Immature natural killer cell (primary cell): ENCODE measurements at regions not wholly inside any gene's neighbourhood (a gene's known extent, or its start where the extent isn't known, plus 50 kb on each side); places are given as distances from the start of the nearest gene placed in this dataset.
"Not testable (repeated sequence)": the region's sequence is repeated elsewhere in the genome, so short reads cannot be mapped to it uniquely, and the experiment has no call there.

Experiments used
- DNase-seq, 3 donors: peaks; one replicate each; pipeline ENCODE4 v3.0.0; 2022; ENCODE audit warnings: mixed read lengths in 1 of 3
- H3K27ac Mint-ChIP-seq, 6 donors: one replicate each; pipeline ENCODE4 v1.8.0; 2020; ENCODE audit warnings: mixed read lengths in 6 of 6, mild to moderate bottlenecking in 5 of 6, inconsistent platforms in 4 of 6, moderate library complexity in 3 of 6
- H3K27me3 Mint-ChIP-seq, 3 donors: one replicate each; pipeline ENCODE4 v1.8.0; 2020 to 2021; ENCODE audit warnings: low read depth in 3 of 3, mild to moderate bottlenecking in 3 of 3, mixed read lengths in 3 of 3, moderate library complexity in 3 of 3, inconsistent platforms in 1 of 3
- H3K36me3 Mint-ChIP-seq, 3 donors: one replicate each; pipeline ENCODE4 v1.8.0; 2020; ENCODE audit warnings: mixed read lengths in 3 of 3, inconsistent platforms in 2 of 3, mild to moderate bottlenecking in 2 of 3
- H3K4me1 Mint-ChIP-seq, 2 donors: one replicate each; pipeline ENCODE4 v1.8.0; 2020; ENCODE audit warnings: inconsistent platforms in 2 of 2, mild to moderate bottlenecking in 2 of 2, mixed read lengths in 2 of 2, moderate library complexity in 1 of 2
- H3K4me3 Mint-ChIP-seq, 5 donors: one replicate each; pipeline ENCODE4 v1.8.0; 2020; ENCODE audit warnings: mild to moderate bottlenecking in 5 of 5, mixed read lengths in 5 of 5, inconsistent platforms in 3 of 5, moderate library complexity in 3 of 5
- H3K9me3 Mint-ChIP-seq, 6 donors: one replicate each; pipeline ENCODE4 v1.8.0; 2020; ENCODE audit warnings: mild to moderate bottlenecking in 6 of 6, mixed read lengths in 6 of 6, inconsistent platforms in 4 of 6, moderate library complexity in 3 of 6

GRCh38 chr20:4635781-4636180 lies 50.5 kb upstream of the PRNP start:
- DNase-seq: no peak
- H3K4me1 Mint-ChIP-seq: no peaks in the 10 kb centered on the region
- no peak overlapping the region for H3K4me3 Mint-ChIP-seq
- no peaks in the 10 kb centered on the region for H3K36me3 Mint-ChIP-seq
- no peak overlapping the region for H3K27ac Mint-ChIP-seq
- H3K27me3 Mint-ChIP-seq: peaks cover 3 to 5% (median 4%) of the 10 kb centered on the region in 3 donors
- no peaks in the 10 kb centered on the region for H3K9me3 Mint-ChIP-seq

GRCh38 chr20:4635342-4635741 lies 50.9 kb upstream of the PRNP start:
- H3K27ac Mint-ChIP-seq: no peak overlapping the region
- H3K4me1 Mint-ChIP-seq: no peaks in the 10 kb centered on the region
- H3K4me3 Mint-ChIP-seq: no peak overlapping the region
- peaks cover 3 to 5% (median 4%) of the 10 kb centered on the region in 3 donors for H3K27me3 Mint-ChIP-seq
- DNase-seq: no peak
- H3K36me3 Mint-ChIP-seq: no peaks in the 10 kb centered on the region
- H3K9me3 Mint-ChIP-seq: no peaks in the 10 kb centered on the region

GRCh38 chr20:4633780-4634179 lies 52.5 kb upstream of the PRNP start:
- H3K4me3 Mint-ChIP-seq: no peak overlapping the region

GRCh38 chr20:4633379-4633778 lies 52.9 kb upstream of the PRNP start:
- peaks cover 2 to 4% (median 3%) of the 10 kb centered on the region in 3 donors for H3K27me3 Mint-ChIP-seq
- no peaks in the 10 kb centered on the region for H3K4me1 Mint-ChIP-seq
- H3K4me3 Mint-ChIP-seq: no peak overlapping the region
- H3K27ac Mint-ChIP-seq: no peak overlapping the region
- DNase-seq: no peak
- H3K36me3 Mint-ChIP-seq: no peaks in the 10 kb centered on the region
- no peaks in the 10 kb centered on the region for H3K9me3 Mint-ChIP-seq

More at GRCh38 chr20:4633780-4634179, 52.5 kb upstream of the PRNP start:
- Mint-ChIP-seq H3K27me3 (peaks cover 2 to 4% (median 3%) of the 10 kb centered on the region in 3 donors), H3K4me1 (no peaks in the 10 kb centered on the region), H3K36me3 (no peaks in the 10 kb centered on the region), H3K9me3 (no peaks in the 10 kb centered on the region), H3K27ac (no peak overlapping the region)
- DNase-seq: no peak

DNA sequence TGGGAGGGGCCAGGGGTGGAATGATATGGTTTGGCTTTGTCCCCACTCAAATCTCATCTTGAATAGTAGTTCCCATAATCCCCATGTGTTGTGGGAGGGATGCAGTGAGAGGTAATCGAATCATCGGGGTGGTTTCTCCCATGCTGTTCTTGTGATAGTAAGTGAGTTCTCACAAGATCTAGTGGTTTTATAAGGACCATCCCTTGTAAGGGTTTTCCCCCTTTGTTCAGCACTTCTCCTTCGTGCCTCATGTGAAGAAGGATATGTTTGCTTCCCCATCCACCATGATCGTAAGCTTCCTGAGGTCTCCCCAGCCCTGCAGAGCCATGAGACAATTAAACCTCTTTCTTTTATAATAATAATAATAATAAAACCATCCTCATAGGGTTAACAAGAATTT lies 53.4 kb upstream of the PRNP start:
- Mint-ChIP-seq H3K27me3 (peaks cover 2 to 4% (median 3%) of the 10 kb centered on the region in 3 donors), H3K27ac (no peak overlapping the region), H3K9me3 (no peaks in the 10 kb centered on the region), H3K4me1 (no peaks in the 10 kb centered on the region), H3K36me3 (no peaks in the 10 kb centered on the region), H3K4me3 (no peak overlapping the region)
- DNase-seq: no peak

DNA sequence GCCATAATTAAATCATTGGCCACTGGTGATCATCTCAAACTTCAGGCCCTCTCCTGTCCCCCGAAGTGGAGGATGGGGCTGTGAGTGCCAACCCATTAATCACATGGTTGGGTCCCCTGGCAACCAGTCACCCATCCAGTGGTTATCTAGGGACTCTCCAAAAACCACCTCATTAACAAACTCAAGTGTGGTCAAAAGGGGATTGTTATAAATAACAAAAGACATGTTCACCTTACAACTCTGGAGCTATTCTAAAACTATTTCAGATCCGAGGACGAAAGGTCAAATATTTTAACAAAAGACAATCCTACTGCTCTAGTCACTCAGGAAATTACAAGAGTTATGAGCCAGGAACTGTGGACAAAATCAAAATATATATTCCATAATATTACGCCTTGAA lies 60.0 kb upstream of the PRNP start:
- Mint-ChIP-seq H3K27me3 (peaks cover 0 to 11% (median 10%) of the 10 kb centered on the region in 3 donors), H3K36me3 (peaks cover 0 to 5% (median 0%) of the 10 kb centered on the region in 3 donors), H3K4me1 (no peaks in the 10 kb centered on the region), H3K27ac (no peak overlapping the region), H3K4me3 (no peak overlapping the region), H3K9me3 (peaks cover 0 to 3% (median 0%) of the 10 kb centered on the region in 6 donors)
- no peak for DNase-seq

DNA sequence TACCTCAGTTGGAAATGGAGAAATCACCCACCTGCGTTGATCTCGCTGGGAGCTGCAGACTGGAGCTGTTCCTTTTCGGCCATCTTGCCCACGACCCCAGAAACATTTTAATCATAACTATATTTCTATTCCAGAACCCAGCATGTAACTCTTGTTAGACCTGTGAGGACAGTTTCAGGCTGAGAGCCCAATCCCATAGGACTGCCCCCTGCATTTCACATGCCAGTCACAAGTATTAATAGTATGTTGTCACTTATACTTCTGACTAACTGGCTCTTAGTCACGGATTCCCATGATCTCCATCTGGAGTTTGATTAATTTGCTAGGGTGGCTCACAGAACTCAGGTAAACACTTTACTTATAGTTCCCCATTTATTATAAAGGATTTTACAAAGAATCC lies 60.6 kb upstream of the PRNP start:
- Mint-ChIP-seq H3K27me3 (peaks cover 0 to 13% (median 11%) of the 10 kb centered on the region in 3 donors), H3K36me3 (peaks cover 0 to 5% (median 0%) of the 10 kb centered on the region in 3 donors), H3K4me1 (no peaks in the 10 kb centered on the region), H3K4me3 (no peak overlapping the region), H3K27ac (no peak overlapping the region), H3K9me3 (peaks cover 0 to 3% (median 0%) of the 10 kb centered on the region in 6 donors)
- no peak for DNase-seq

- not testable (repeated sequence) for H3K36me3 Mint-ChIP-seq, H3K27ac Mint-ChIP-seq, DNase-seq, H3K4me3 Mint-ChIP-seq, H3K9me3 Mint-ChIP-seq, H3K4me1 Mint-ChIP-seq
- peaks cover 0 to 14% (median 11%) of the 10 kb centered on the region in 3 donors for H3K27me3 Mint-ChIP-seq
These were observed 61.5 kb upstream of the PRNP start for GRCh38 chr20:4624675-4625336.

GRCh38 chr20:4619144-4619543 lies 67.1 kb upstream of the PRNP start:
- not testable (repeated sequence) for H3K36me3 Mint-ChIP-seq, H3K4me3 Mint-ChIP-seq, H3K27ac Mint-ChIP-seq, H3K4me1 Mint-ChIP-seq, H3K9me3 Mint-ChIP-seq, DNase-seq
- H3K27me3 Mint-ChIP-seq: peaks cover 0 to 13% (median 10%) of the 10 kb centered on the region in 3 donors

DNA sequence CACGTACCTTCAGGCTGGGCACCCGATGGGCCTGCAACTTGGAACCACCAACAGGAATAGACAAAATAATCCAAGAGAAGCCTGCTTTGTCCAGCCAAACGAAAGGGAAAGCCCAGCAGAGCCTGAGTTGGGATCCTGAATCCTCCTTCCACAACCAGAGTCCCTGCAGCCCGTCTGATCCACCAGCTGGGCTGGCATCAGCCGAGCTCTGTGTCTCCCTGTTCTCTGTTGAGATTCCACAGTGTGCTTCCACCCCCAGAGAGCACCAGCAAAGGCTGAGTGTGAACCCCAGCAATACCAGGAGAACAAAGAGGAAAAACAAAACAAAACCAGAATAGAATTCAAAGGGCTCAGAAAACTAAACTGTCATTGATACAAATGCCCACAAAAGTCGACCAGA lies 68.8 kb upstream of the PRNP start:
- peaks cover 7 to 10% of the 10 kb centered on the region in 2 donors for H3K4me1 Mint-ChIP-seq
- peaks cover 0 to 3% (median 0%) of the 10 kb centered on the region in 6 donors for H3K9me3 Mint-ChIP-seq
- peaks cover 0 to 5% (median 0%) of the 10 kb centered on the region in 3 donors for H3K36me3 Mint-ChIP-seq
- no peak overlapping the region for H3K27ac Mint-ChIP-seq
- H3K4me3 Mint-ChIP-seq: no peak overlapping the region
- no peak for DNase-seq
- H3K27me3 Mint-ChIP-seq: peaks cover 3 to 10% (median 9%) of the 10 kb centered on the region in 3 donors

DNA sequence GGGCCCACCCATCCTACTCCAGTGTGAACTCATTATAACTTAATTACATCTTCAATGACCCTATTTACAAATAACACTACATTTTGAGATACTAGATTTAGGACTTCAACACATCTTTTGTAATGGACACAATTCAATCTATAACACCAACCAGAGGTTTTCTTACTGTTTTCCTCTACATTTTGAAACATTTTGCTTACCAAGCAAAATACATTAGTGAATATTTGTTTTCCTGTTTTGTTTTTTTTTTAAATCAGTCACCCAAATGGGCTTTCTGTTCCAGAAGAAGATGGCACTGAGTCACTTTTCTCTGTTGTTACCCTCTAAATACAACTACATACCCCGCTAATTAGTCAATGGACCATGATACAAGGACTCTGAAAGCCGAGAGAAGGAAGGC lies 69.2 kb upstream of the PRNP start:
- H3K36me3 Mint-ChIP-seq: peaks cover 0 to under 1% (median 0%) of the 10 kb centered on the region in 3 donors
- H3K27me3 Mint-ChIP-seq: peaks cover 3 to 7% (median 6%) of the 10 kb centered on the region in 3 donors
- no peak for DNase-seq
- H3K4me3 Mint-ChIP-seq: no peak overlapping the region
- peaks cover 7 to 10% of the 10 kb centered on the region in 2 donors for H3K4me1 Mint-ChIP-seq
- no peaks in the 10 kb centered on the region for H3K9me3 Mint-ChIP-seq
- H3K27ac Mint-ChIP-seq: peak overlapping the region in 2 of 6 donors; percentile 18 to 57

DNA sequence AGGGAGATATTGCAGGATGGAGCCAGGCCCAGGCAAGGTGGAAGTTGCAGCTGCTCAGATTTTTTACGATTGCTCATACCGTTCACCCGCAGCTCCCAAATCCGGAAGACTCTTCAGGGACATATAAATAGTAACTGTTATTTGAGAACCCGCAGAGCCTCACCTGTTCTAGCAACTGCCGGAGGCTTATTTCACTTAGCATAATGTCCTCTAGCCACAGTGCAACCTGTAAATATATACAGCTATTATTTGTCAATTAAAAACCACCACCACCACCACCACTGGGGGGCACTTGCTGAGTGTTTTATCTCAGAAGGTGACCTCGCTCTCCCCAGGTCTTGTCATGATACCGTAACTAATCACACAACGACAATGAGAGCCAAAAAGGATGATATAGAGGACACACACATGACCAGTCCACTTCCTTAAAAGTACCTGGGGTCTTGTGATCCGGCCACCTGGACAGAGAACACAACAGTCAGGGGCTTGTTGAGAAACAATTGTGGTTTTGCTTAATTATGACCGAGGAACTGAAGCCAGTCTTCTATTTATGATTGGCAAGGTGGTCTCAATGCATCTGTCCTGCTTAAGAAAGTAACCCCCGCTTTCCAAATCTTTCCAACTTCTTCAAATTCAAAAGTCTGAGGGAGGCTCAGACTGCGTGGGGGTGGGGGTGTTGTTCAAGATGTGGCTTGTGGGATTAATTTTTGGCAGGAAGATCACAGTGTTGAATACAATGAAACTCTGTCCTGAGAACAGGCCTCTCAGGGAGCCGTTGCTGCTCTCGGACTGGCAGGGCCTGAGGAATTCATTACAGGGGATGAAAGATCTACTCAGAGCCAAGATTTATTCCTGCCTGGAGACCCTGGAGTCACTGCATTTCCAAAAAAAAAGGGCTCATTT lies 72.3 kb upstream of the PRNP start:
- Mint-ChIP-seq H3K27me3 (peaks cover 0 to 3% (median 0%) of the 10 kb centered on the region in 3 donors), H3K27ac (peak overlapping the region in 1 of 6 donors; percentile 15), H3K4me1 (peaks cover 7 to 10% of the 10 kb centered on the region in 2 donors), H3K36me3 (no peaks in the 10 kb centered on the region), H3K9me3 (no peaks in the 10 kb centered on the region), H3K4me3 (no peak overlapping the region)
- DNase-seq: peak; percentile 44 to 70 (median 55)

DNA sequence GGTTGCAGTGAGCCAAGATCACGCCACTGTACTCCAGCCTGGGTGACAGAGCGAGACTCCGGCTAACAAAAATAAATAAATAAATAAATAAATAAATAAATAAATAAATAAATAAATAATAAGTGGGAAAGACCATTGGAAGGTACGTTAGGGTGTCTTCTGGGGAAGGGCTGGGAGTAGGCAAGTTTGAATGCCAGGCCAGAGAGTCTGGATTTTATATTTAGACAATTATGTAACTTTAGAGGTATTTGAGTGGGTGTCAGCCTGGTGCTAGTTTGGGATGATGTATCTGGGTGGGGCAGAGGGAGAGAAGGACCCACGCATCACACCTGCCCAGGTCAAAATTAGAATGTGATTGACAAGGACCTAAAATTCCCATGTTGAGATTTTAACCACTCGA lies 73.1 kb upstream of the PRNP start:
- DNase-seq: no peak
- Mint-ChIP-seq H3K36me3 (no peaks in the 10 kb centered on the region), H3K27ac (no peak overlapping the region), H3K27me3 (peaks cover 0 to 3% (median 1%) of the 10 kb centered on the region in 3 donors), H3K4me1 (peaks cover 7 to 10% of the 10 kb centered on the region in 2 donors), H3K9me3 (no peaks in the 10 kb centered on the region), H3K4me3 (no peak overlapping the region)

DNA sequence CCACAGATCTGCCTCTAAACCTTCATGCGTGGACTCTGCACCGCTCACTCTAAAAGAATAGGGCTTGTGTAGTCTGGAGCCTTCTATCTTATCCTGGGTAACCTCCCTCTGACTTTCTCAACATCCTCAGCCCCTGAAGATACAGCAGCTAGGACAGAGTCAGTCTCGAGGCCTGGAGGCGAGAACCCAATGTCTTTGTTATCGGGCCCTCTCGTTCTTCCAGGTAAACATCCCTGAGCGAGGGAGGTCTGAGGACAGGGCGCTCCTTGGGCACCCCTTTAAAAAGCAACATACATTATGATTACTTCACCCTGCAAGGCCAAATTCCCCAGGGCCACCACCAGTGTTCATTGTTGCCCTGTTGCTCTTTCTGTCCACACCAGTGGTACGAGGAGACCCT lies 75.4 kb upstream of the PRNP start:
- no peak for DNase-seq
- no peak overlapping the region for H3K27ac Mint-ChIP-seq
- peaks cover 7 to 10% of the 10 kb centered on the region in 2 donors for H3K4me1 Mint-ChIP-seq

More for the DNA sequence above, 75.4 kb upstream of the PRNP start:
- Mint-ChIP-seq H3K4me3 (no peak overlapping the region), H3K27me3 (peaks cover 1 to 6% (median 1%) of the 10 kb centered on the region in 3 donors), H3K9me3 (peaks cover 0 to 1% (median 0%) of the 10 kb centered on the region in 6 donors), H3K36me3 (no peaks in the 10 kb centered on the region)
